NT2/D1 (cell line): ENCODE measurements at regions not wholly inside any gene's neighbourhood (a gene's known extent, or its start where the extent isn't known, plus 50 kb on each side); places are given as distances from the start of the nearest gene placed in this dataset.

ENCODE experiments used
- SUZ12 ChIP-seq: IDR thresholded peaks from 2 replicates; pipeline ENCODE4 v1.6.1; 2011; ENCODE audit not compliant: insufficient read length, insufficient read depth; ENCODE audit errors: extremely low read depth
- YY1 ChIP-seq: IDR thresholded peaks from 2 replicates; pipeline ENCODE4 v1.6.1; 2011; ENCODE audit not compliant: insufficient read length, insufficient read depth

- TF ChIP-seq YY1 (no peak), SUZ12 (no peak)
These were observed 77.8 kb upstream of the ZNF618 start for GRCh38 chr9:113798062-113799030.
